HEK293 (cell line): ENCODE measurements at regions not wholly inside any gene's neighbourhood (a gene's known extent, or its start where the extent isn't known, plus 50 kb on each side); places are given as distances from the start of the nearest gene placed in this dataset.

ENCODE experiments used
- CTCF ChIA-PET: fragments of 350-600 bp; formaldehyde crosslinking; extraction: SDS; loops from one replicate; lab custom pipeline; 2021; ENCODE audit warnings: antibody characterized with exemption; lab: Yijun Ruan, JAX
- POLR2A ChIA-PET: fragments of 300-600 bp; formaldehyde crosslinking; extraction: SDS; loops from one replicate; lab custom pipeline; 2020; ENCODE audit warnings: antibody characterized with exemption, inconsistent platforms; lab: Yijun Ruan, JAX
- H3K27ac ChIP-seq: fragments of 200-500 bp; sonication (Bioruptor generic); 2 replicates; pipeline ENCODE4 v1.5.1; 2014; ENCODE audit warnings: low read depth, low read length, control low read depth, inconsistent platforms; ENCODE audit errors: extremely low read depth
- H3K36me3 ChIP-seq, 2 experiments: fragments of 200-500 bp in 1 of 2; sonication (Bioruptor generic) in 1 of 2; 1 replicate in 1 of 2; 2 replicates in 1 of 2; pipeline ENCODE4 v1.5.1; 2014 to 2017; ENCODE audit warnings: inconsistent platforms in 2 of 2, low read length in 2 of 2; ENCODE audit not compliant: control insufficient read depth in 2 of 2, insufficient read depth in 1 of 2
- H3K4me1 ChIP-seq: fragments of 200-500 bp; sonication (Bioruptor generic); 2 replicates; pipeline ENCODE4 v1.5.1; 2014; ENCODE audit warnings: mild to moderate bottlenecking, low read length, inconsistent platforms; ENCODE audit not compliant: control insufficient read depth, insufficient read depth
- H3K4me3 ChIP-seq: 2 replicates; pipeline ENCODE4 v1.5.1; 2011; ENCODE audit warnings: low read depth, mild to moderate bottlenecking, control low read depth, low read length, moderate library complexity
- H3K9me3 ChIP-seq: fragments of 200-500 bp; sonication (Bioruptor generic); 2 replicates; pipeline ENCODE4 v1.5.1; 2014; ENCODE audit warnings: low read depth, low read length, inconsistent platforms; ENCODE audit not compliant: control insufficient read depth, insufficient read depth
- PATZ1 ChIP-seq: fragments of 450-650 bp; formaldehyde crosslinking; IDR thresholded peaks from 2 replicates; pipeline ENCODE4 v1.5.1; 2016; ENCODE audit warnings: missing biosample characterization, missing genetic modification characterization
- SP3 ChIP-seq: fragments of 450-650 bp; formaldehyde crosslinking; IDR thresholded peaks from 2 replicates; pipeline ENCODE4 v1.5.1; 2016; ENCODE audit warnings: missing biosample characterization, missing genetic modification characterization
- TCF7L2 ChIP-seq: IDR thresholded peaks from 2 replicates; pipeline ENCODE4 v1.6.1; 2011; ENCODE audit warnings: low read depth, mild to moderate bottlenecking, inconsistent platforms, low read length, moderate library complexity, borderline replicate concordance
- ZBTB1 ChIP-seq: fragments of 450-650 bp; formaldehyde crosslinking; IDR thresholded peaks from 2 replicates; pipeline ENCODE4 v1.5.1; 2016; ENCODE audit warnings: missing biosample characterization, missing genetic modification characterization
- ZBTB11 ChIP-seq: fragments of 450-650 bp; formaldehyde crosslinking; conservative IDR thresholded peaks from 2 replicates; pipeline ENCODE4 v1.5.1; 2016; ENCODE audit warnings: low read depth, missing biosample characterization, missing genetic modification characterization
- ZBTB17 ChIP-seq: fragments of 450-650 bp; formaldehyde crosslinking; IDR thresholded peaks from 2 replicates; pipeline ENCODE4 v1.5.1; 2016; ENCODE audit warnings: missing biosample characterization, missing genetic modification characterization
- ZNF184 ChIP-seq: fragments of 450-650 bp; IDR thresholded peaks from 2 replicates; pipeline ENCODE4 v1.5.1; 2018; ENCODE audit warnings: missing biosample characterization, mild to moderate bottlenecking, missing genetic modification characterization
- ZNF350 ChIP-seq: fragments of 450-650 bp; formaldehyde crosslinking; IDR thresholded peaks from 2 replicates; pipeline ENCODE4 v1.5.0; 2017; ENCODE audit warnings: missing biosample characterization, mild to moderate bottlenecking, missing genetic modification characterization
- ZNF37A ChIP-seq: fragments of 450-650 bp; IDR thresholded peaks from 2 replicates; pipeline ENCODE4 v1.5.1; 2018; ENCODE audit warnings: missing biosample characterization, missing genetic modification characterization
- ZNF501 ChIP-seq: fragments of 450-650 bp; formaldehyde crosslinking; IDR thresholded peaks from 2 replicates; pipeline ENCODE4 v1.5.1; 2016; ENCODE audit warnings: missing biosample characterization, missing genetic modification characterization
- ZNF639 ChIP-seq: fragments of 450-650 bp; formaldehyde crosslinking; IDR thresholded peaks from 2 replicates; pipeline ENCODE4 v1.5.1; 2016; ENCODE audit warnings: missing biosample characterization, missing genetic modification characterization
- ZNF692 ChIP-seq: fragments of 450-650 bp; formaldehyde crosslinking; IDR thresholded peaks from 2 replicates; pipeline ENCODE4 v1.5.1; 2016; ENCODE audit warnings: missing biosample characterization, missing genetic modification characterization
- ZNF701 ChIP-seq: fragments of 450-650 bp; formaldehyde crosslinking; IDR thresholded peaks from 2 replicates; pipeline ENCODE4 v1.5.1; 2016; ENCODE audit warnings: missing biosample characterization, missing genetic modification characterization
- ZNF707 ChIP-seq: fragments of 450-650 bp; formaldehyde crosslinking; IDR thresholded peaks from 2 replicates; pipeline ENCODE4 v1.5.1; 2016; ENCODE audit warnings: missing biosample characterization, missing genetic modification characterization
- ZNF791 ChIP-seq: fragments of 450-650 bp; formaldehyde crosslinking; IDR thresholded peaks from 2 replicates; pipeline ENCODE4 v1.5.1; 2016; ENCODE audit warnings: missing biosample characterization, missing genetic modification characterization
- ZNF830 ChIP-seq: fragments of 450-650 bp; IDR thresholded peaks from 2 replicates; pipeline ENCODE4 v1.5.0; 2018; ENCODE audit warnings: missing biosample characterization, missing genetic modification characterization, low read depth, mild to moderate bottlenecking, moderate library complexity
- ZSCAN23 ChIP-seq: fragments of 450-650 bp; formaldehyde crosslinking; IDR thresholded peaks from 2 replicates; pipeline ENCODE4 v1.5.1; 2016; ENCODE audit warnings: missing biosample characterization, missing genetic modification characterization

GRCh38 chr15:38992930-38993329 lies 428.3 kb upstream of the RASGRP1 start:
- Histone ChIP-seq H3K4me3 (no peak overlapping the region), H3K36me3 (no peaks in the 10 kb centered on the region), H3K9me3 (no peaks in the 10 kb centered on the region), H3K27ac (no peak overlapping the region), H3K4me1 (no peaks in the 10 kb centered on the region)
- ChIA-PET POLR2A (no interaction called here), CTCF (interaction anchor here (0.9 to 3.0 kb wide), 2 partner anchors 172 to 177 kb away, joined by 4 to 20 read pairs; no protein-coding TSS in a partner anchor)
- TF ChIP-seq ZNF791 (tag by site-specific recombination) (no peak), ZBTB11 (tag by site-specific recombination) (no peak), ZNF501 (no peak), SP3 (tag by site-specific recombination) (no peak)

GRCh38 chr15:38994310-38994709 lies 429.7 kb upstream of the RASGRP1 start:
- TF ChIP-seq ZNF639 (tag by site-specific recombination) (no peak), ZNF692 (tag by site-specific recombination) (no peak), ZNF184 (tag by site-specific recombination) (no peak), PATZ1 (tag by site-specific recombination) (no peak), ZNF830 (tag by site-specific recombination) (no peak), ZNF701 (tag by site-specific recombination) (no peak), ZNF37A (tag by site-specific recombination) (no peak), ZNF350 (tag by site-specific recombination) (no peak), ZBTB17 (tag by site-specific recombination) (no peak)
- TF ChIP-seq, all 188 proteins: peak for 0
- no peaks in the 10 kb centered on the region for H3K4me1 ChIP-seq
- no peaks in the 10 kb centered on the region for H3K9me3 ChIP-seq
- H3K36me3 ChIP-seq = no peaks in the 10 kb centered on the region
- no peak overlapping the region for H3K27ac ChIP-seq
- POLR2A ChIA-PET = no interaction called here
- CTCF ChIA-PET = interaction anchor here (0.7 kb wide), 1 partner anchor 574 kb away, joined by 3 read pairs; no protein-coding TSS in a partner anchor
- no peak overlapping the region for H3K4me3 ChIP-seq

- CTCF ChIA-PET = interaction anchor here (0.9 kb wide), 1 partner anchor 8 kb away, joined by 3 read pairs; no protein-coding TSS in a partner anchor
- H3K27ac ChIP-seq = no peak overlapping the region
- no peaks in the 10 kb centered on the region for H3K9me3 ChIP-seq
- H3K4me3 ChIP-seq = no peak overlapping the region
- POLR2A ChIA-PET = no interaction called here
- H3K36me3 ChIP-seq = no peaks in the 10 kb centered on the region
- TF ChIP-seq ZSCAN23 (tag by site-specific recombination) (no peak), ZNF707 (tag by site-specific recombination) (no peak), TCF7L2 (no peak), ZBTB1 (tag by site-specific recombination) (no peak)
- H3K4me1 ChIP-seq = no peaks in the 10 kb centered on the region
These were observed 431.6 kb upstream of the RASGRP1 start for GRCh38 chr15:38996111-38996631.
